ENCODE measurements at regions not wholly inside any gene's neighbourhood (a gene's known extent, or its start where the extent isn't known, plus 50 kb on each side); places are given as distances from the start of the nearest gene placed in this dataset.

DNA sequence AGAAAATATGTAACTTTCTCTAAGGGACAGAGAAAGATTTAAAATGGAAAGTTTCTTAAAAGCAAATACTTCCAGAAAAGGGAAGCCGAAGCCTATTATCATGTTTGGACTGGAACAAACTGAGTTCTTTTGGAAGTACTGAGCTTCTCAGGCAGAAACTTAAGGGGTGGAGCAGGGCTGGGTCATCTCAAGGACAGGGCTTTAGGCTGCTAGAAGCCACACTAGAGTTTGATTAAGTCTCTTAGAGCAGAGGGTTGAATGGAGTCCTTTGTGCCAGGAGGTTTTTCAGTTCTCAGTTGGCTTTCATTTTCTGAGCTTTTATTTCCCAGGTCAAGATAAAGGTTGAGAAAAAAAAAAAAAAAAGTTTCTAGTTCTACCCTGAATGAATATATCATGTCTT is 432.7 kb downstream of the SLITRK5 start:
- DNase-seq: no peak

DNA sequence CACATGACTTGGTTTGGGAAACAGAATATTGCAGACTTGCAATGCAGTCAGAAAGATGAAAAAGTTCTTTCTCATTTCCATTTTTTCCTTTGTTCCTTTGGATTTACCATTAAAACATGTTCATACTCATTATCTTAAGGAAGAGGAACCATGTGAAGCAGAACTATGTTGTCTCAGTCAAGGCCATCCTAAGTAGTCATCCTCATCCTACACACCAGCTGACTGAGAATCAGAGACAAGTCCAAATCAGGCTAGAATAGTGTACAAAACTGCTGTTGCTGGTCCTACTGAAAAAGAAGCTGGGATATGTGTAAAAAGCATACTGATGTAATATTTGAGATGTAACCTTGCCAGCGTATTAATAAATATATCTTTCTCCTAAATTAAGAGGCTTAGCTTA is 433.4 kb downstream of the SLITRK5 start:
- no peak for DNase-seq

DNA sequence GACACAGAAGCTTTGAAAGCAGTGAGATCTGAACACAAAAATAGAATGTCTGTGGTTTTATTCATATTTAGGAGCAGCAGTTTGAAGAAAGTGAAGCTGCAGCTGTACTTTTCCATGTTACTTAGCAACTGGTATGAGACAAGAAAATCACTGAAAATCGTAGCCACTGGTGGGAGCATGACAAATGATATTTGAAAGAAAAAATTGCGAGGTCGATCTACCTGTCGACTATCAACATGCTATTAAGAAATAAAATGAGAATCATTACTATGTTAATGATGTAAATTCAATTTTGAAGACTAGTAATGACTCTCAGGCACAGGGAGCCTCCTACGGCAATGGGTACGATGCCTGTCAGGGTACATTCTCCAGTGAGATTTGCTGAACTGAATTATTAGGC is 436.4 kb downstream of the SLITRK5 start:
- no peak for DNase-seq

GRCh38 chr13:88112526-88112925 is 441.4 kb downstream of the SLITRK5 start:
- no peak for DNase-seq

DNA sequence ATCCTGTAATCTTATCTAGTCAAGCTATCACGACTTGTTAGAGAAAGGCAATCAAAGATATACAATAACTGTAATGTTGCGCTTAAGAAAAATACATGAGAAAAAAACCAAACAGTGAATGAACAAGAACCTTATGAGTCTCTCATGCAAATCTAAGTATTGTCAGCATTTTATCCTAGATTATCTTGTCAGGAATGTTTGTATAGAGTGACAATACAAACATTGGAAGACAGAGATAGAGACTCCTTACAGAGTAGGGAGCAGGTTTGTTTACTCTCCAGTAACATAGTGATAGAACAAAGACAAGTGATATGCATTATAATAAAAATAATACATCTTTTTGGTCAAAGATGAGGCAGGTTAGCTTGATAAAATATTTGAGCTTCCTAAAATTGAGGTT is 444.8 kb downstream of the SLITRK5 start:
- DNase-seq: no peak

DNA sequence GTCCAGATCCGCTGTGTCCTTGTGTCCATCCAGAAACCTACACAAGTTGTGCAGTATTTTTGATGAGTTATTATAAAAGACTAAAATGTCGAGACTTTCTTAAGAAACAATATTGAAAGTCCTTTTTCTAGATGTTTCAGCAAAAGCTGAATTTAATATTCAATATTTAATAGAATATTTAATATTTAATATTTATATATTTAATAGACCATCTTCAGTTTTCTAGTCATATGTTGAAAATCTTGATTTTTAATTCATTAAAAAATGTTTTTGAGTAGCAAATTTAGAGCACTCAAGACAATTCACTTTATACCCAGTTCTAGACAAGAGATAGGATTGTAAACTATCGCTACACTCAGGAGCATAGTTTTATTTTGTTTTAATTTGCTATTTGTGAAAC is 447.8 kb downstream of the SLITRK5 start:
- no peak for DNase-seq

DNA sequence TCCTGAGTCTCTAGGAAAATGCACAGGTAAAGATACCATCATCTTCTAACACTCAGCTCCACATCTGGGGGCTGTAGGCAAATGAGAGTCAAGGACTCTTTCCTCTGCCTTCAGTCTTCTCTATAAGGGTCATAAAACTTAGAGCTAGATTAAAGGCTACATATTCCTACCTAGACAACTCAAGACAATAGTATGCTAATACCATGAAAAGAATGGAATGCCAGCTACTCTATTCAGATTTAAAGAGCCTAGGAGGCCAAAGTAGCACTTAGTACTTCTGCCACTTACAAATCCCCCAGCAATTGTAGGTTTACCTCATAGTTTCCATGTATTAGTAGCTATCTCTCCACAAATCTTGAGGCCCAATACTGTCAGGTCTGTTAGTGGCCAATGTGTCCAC is 453.0 kb downstream of the SLITRK5 start:
- DNase-seq: no peak

DNA sequence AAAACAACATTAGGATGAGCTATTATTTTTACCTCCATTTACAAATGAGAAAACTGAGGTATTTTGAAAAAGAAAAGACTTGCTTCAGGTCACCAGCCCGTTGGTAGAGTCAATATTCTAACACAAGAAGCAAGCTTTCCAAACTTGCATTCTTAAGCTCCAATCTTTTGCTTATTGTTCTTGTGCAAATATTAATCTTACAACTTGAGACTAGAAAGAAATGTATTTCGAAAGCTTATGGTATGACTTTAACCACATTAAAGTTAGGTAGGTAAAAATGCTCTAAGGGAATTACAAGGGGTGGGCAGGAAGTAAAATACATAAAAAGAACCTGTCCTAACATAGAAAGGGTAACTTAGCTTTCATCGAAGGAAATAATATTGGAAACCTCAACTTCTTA is 453.9 kb downstream of the SLITRK5 start:
- DNase-seq: no peak

DNA sequence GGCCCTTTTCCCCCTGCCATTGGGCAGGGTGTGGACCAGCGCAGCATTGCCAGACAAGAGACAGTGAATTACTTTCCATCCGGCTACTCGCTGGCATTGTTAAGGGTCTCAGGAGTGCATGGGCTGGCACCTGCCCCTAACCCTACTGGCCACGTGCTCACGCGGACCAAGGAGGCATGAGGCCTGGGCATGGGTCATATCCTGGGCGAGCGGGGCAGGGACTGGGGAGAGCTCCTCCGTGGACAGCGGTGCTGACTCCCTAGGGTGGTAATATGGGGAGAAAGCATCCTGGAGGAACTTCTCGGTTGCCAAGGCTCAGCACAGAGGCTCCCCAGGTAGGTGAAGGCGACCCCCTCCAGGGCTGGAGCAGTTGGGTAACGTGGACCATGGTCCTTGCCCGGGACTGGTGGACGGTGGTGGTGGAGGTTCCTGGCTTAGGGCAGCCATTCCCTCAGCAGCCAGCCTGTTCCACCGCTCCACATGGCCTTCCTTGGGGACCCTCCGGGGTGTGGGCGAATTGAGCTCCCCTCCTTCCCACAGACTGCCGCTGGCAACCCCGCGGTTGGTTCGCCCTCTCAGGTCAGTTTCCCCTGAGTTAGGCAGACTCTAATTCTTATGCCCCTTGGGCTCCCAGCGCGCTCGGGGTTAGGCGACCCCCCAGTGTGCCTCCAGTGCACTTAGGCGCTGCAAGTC is 465.1 kb downstream of the SLITRK5 start:
- no peak for DNase-seq

DNA sequence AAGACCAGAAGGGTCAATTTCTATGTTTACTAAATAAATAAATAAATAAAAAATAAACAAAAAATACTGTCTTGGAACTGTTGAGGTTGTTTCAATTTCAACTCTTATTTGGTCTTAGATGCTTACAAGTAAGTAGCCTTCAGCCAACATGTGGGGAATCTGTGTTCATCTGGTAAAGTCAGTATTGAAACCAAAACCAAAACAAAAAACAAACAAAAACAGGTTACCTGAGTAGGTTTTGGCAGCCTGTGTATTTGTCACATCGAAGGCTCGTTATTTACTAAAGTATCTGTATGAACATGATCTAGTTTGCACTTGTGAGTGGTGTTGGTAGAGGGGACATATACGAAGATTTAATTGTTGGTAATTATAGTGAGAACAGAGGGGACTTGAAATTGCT is 471.5 kb downstream of the SLITRK5 start:
- DNase-seq: no peak

DNA sequence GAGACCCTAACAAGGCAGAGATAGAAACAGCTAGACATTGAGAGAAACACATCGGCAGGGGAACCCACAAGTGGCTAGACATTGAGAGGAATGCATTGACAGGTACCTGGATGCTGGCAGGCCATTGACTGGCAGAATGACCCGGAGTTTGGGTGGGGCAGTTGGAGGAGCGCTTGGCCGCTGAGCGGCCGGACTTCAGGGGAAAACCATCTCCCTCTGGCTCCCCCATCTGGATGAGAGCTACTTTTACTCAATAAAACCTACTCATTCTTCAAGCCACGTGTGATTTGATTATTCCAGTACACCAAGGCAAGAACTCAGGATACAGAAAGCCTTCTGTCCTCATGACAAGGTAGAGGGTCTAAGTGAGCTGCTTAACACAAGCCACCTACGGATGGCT is 473.4 kb downstream of the SLITRK5 start:
- no peak for DNase-seq

- no peak for DNase-seq
These were observed 482.2 kb downstream of the SLITRK5 start for GRCh38 chr13:88153353-88153752.

DNA sequence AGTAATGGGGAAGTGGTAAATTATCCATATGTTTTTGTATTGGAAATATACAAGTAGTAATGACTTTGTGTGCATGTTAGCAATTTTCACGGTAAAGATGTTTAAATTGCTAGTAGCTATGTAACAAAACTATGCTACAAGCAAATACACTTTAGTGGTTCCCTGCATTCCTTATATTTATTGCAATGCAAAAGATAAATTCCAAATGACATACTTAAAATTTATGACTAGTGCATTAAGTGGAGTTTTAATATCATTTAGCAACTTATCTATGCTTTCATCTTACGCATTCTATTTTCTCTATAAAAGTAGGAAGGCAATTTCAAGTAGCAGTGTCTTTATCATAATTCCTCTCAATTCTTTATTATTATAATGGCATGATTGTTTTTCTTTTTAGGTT is 482.8 kb downstream of the SLITRK5 start:
- DNase-seq: no peak

DNA sequence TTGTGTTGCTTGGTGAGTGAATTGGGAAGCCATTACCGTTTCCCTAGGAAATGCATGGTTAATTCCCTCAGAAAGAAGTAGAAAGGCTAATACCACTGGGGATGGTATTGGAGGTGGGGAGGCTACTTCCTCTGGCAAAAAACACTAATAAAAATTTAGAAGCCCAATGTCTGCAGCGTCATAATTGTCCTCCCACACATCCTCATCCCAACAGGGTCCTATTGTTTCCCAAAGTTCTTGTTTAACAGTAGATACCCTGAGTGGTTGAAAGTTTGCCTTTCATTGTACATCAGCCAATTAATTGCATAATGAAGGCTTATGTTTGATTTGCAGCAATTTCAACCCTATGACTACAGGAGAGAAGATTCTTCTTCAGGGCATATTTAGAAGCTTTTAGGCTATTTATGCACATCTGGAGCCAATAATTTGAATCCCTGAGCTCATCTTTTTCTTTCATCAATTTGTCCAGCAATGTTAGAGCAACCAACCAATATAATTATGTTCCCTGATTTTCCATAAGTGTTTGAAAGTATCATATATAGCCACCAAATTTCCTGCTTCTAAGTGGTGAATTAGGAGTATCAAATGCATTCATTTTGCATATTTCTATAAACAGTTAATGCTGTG is 491.0 kb downstream of the SLITRK5 start:
- DNase-seq: no peak

- no peak for DNase-seq
These were observed 505.1 kb downstream of the SLITRK5 start for GRCh38 chr13:88176231-88176630.

DNA sequence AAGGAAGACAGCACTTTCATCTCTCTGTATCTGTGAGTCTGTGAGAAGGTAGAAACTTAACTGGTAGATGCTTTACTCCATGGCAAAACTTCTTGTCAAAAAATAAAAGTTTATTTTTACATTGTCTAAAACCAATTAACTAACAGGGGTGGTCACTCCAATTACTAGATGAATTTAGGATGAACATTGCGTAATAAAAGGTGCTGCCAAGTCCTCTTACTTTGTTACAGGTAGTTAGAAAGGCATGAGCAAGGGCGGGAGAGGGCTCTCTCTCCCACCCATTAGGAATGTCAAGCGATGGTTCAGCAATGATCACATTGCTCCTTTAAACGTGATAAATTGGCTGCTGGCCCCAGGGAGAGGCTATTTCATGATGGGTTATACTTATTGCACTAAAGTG is 512.3 kb downstream of the SLITRK5 start:
- DNase-seq: no peak

DNA sequence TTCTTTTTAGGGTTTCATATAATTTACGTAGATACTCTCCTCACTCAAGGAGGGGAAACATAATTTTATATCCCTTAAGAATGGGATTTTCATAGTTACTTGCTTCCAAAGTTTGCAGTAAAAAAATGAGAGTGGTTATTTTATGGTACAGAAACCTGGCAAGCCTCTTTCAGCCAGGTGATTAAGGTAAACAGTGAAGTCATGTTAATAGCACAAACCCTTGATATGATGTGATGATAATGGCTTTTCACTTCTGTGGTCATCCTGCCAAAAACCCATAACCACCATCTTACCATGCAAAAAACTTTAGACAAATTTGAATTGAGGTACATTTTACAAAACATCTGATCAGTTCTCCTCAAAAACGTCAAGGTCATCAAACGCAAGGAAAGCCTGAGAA is 517.8 kb downstream of the SLITRK5 start:
- DNase-seq: no peak

GRCh38 chr13:88189728-88190127 is 518.6 kb downstream of the SLITRK5 start:
- DNase-seq: peak in 1 of 2 experiments; percentile 0

GRCh38 chr13:88196106-88196505 is 524.9 kb downstream of the SLITRK5 start:
- DNase-seq: no peak

GRCh38 chr13:88217372-88217771 is 546.2 kb downstream of the SLITRK5 start:
- DNase-seq: no peak

GRCh38 chr13:88217883-88218282 is 546.7 kb downstream of the SLITRK5 start:
- no peak for DNase-seq

- no peak for DNase-seq
These were observed 552.8 kb downstream of the SLITRK5 start for GRCh38 chr13:88223958-88224357.

- no peak for DNase-seq
These were observed 564.3 kb downstream of the SLITRK5 start for GRCh38 chr13:88235441-88235840.

- no peak for DNase-seq
These were observed 575.1 kb downstream of the SLITRK5 start for GRCh38 chr13:88246239-88246638.

GRCh38 chr13:88248393-88248792 is 577.2 kb downstream of the SLITRK5 start:
- no peak for DNase-seq
